HCT116 (cell line): ENCODE measurements at regions not wholly inside any gene's neighbourhood (a gene's known extent, or its start where the extent isn't known, plus 50 kb on each side); places are given as distances from the start of the nearest gene placed in this dataset.

Experiments used
- CEBPB ChIP-seq: IDR thresholded peaks from 2 replicates; pipeline ENCODE4 v1.6.1; 2012; ENCODE audit warnings: low read depth
- EGR1 ChIP-seq: IDR thresholded peaks from 2 replicates; pipeline ENCODE4 v1.6.1; 2012; ENCODE audit warnings: low read depth
- EZH2 ChIP-seq: fragments of 200-600 bp; sonication (generic); IDR thresholded peaks from 2 replicates; pipeline ENCODE4 v1.6.1; 2017; ENCODE audit warnings: antibody characterized with exemption, mixed run types
- EZH2phosphoT487 ChIP-seq: fragments of 200-600 bp; IDR thresholded peaks from 2 replicates; pipeline ENCODE4 v1.6.1; 2018; ENCODE audit warnings: antibody characterized with exemption, borderline replicate concordance
- POLR2A ChIP-seq: IDR thresholded peaks from 2 replicates; pipeline ENCODE4 v1.7.0; 2011; ENCODE audit warnings: borderline replicate concordance; ENCODE audit not compliant: insufficient read depth, insufficient read length; ENCODE audit errors: extremely low read depth
- POLR2AphosphoS5 ChIP-seq: IDR thresholded peaks from 2 replicates; pipeline ENCODE4 v1.6.1; 2011; ENCODE audit warnings: mild to moderate bottlenecking, low read depth, low read length, moderate library complexity
- SIN3A ChIP-seq: IDR thresholded peaks from 2 replicates; pipeline ENCODE4 v1.6.1; 2012; ENCODE audit warnings: low read depth
- SP1 ChIP-seq: IDR thresholded peaks from 2 replicates; pipeline ENCODE4 v1.6.1; 2012; ENCODE audit warnings: low read depth
- TCF7L2 ChIP-seq: IDR thresholded peaks from 2 replicates; pipeline ENCODE4 v1.7.0; 2011; ENCODE audit warnings: borderline replicate concordance, inconsistent platforms; ENCODE audit not compliant: insufficient read depth, insufficient read length; ENCODE audit errors: extremely low read depth
- TF ChIP-seq, protein P1 (sequence below), 3 experiments: fragments of 200-600 bp in 1 of 3; sonication (generic) in 1 of 3; IDR thresholded peaks in 2 of 3; conservative IDR thresholded peaks in 1 of 3; 2 replicates each; pipeline ENCODE4 v1.5.1; 2012 to 2017; ENCODE audit warnings: low read depth in 2 of 3, low read length in 2 of 3, antibody characterized with exemption in 1 of 3, borderline replicate concordance in 1 of 3, control low read depth in 1 of 3, mild to moderate bottlenecking in 1 of 3, mixed read lengths in 1 of 3, mixed run types in 1 of 3, moderate library complexity in 1 of 3; ENCODE audit not compliant: insufficient read depth in 1 of 3
- TF ChIP-seq, protein P2 (sequence below): IDR thresholded peaks from 2 replicates; pipeline ENCODE4 v1.6.1; 2012
- TF ChIP-seq, protein P3 (sequence below): IDR thresholded peaks from 2 replicates; pipeline ENCODE4 v1.6.1; 2011; ENCODE audit warnings: mild to moderate bottlenecking, low read length, moderate library complexity; ENCODE audit not compliant: insufficient replicate concordance; ENCODE audit errors: extremely low read depth
- TF ChIP-seq, protein P4 (sequence below): IDR thresholded peaks from 2 replicates; pipeline ENCODE4 v1.6.1; 2012; ENCODE audit warnings: low read depth

DNA sequence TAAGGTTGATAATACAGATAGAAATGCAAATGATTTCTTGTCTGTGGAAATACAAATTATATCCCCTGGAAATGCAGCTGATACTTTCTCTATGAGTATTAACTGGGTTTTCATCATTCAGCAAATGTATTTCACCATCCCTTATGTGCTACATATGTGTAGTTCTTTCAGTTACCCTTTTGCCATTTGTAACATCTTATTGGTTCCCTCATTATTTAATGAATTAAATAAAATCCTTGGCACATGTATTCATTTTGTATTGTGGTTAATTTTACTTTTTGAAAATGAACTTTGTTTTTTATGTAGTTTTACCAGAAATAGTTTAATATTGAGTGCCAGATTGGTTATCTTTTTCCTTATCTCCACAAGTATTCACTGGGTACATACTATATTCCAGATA is 89.9 kb upstream of the DEPDC1 start:
- TF ChIP-seq TCF7L2 (no peak), EZH2phosphoT487 (no peak), SP1 (no peak), POLR2AphosphoS5 (no peak), POLR2A (no peak), CEBPB (no peak), EGR1 (no peak), SIN3A (no peak), EZH2 (no peak)
- TF ChIP-seq, protein P1, sequence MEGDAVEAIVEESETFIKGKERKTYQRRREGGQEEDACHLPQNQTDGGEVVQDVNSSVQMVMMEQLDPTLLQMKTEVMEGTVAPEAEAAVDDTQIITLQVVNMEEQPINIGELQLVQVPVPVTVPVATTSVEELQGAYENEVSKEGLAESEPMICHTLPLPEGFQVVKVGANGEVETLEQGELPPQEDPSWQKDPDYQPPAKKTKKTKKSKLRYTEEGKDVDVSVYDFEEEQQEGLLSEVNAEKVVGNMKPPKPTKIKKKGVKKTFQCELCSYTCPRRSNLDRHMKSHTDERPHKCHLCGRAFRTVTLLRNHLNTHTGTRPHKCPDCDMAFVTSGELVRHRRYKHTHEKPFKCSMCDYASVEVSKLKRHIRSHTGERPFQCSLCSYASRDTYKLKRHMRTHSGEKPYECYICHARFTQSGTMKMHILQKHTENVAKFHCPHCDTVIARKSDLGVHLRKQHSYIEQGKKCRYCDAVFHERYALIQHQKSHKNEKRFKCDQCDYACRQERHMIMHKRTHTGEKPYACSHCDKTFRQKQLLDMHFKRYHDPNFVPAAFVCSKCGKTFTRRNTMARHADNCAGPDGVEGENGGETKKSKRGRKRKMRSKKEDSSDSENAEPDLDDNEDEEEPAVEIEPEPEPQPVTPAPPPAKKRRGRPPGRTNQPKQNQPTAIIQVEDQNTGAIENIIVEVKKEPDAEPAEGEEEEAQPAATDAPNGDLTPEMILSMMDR (IDR thresholded peaks at IDR 0.05 in 2 of 3, conservative IDR thresholded peaks at IDR 0.05 in 1 of 3; ENCODE audit: borderline replicate concordance in 1 of 3, insufficient read depth in 1 of 3, low read depth in 2 of 3, low read length in 2 of 3): no peak
- TF ChIP-seq, protein P2, sequence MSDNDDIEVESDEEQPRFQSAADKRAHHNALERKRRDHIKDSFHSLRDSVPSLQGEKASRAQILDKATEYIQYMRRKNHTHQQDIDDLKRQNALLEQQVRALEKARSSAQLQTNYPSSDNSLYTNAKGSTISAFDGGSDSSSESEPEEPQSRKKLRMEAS: no peak
- TF ChIP-seq, protein P3, sequence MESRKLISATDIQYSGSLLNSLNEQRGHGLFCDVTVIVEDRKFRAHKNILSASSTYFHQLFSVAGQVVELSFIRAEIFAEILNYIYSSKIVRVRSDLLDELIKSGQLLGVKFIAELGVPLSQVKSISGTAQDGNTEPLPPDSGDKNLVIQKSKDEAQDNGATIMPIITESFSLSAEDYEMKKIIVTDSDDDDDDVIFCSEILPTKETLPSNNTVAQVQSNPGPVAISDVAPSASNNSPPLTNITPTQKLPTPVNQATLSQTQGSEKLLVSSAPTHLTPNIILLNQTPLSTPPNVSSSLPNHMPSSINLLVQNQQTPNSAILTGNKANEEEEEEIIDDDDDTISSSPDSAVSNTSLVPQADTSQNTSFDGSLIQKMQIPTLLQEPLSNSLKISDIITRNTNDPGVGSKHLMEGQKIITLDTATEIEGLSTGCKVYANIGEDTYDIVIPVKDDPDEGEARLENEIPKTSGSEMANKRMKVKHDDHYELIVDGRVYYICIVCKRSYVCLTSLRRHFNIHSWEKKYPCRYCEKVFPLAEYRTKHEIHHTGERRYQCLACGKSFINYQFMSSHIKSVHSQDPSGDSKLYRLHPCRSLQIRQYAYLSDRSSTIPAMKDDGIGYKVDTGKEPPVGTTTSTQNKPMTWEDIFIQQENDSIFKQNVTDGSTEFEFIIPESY: no peak
- TF ChIP-seq, protein P4, sequence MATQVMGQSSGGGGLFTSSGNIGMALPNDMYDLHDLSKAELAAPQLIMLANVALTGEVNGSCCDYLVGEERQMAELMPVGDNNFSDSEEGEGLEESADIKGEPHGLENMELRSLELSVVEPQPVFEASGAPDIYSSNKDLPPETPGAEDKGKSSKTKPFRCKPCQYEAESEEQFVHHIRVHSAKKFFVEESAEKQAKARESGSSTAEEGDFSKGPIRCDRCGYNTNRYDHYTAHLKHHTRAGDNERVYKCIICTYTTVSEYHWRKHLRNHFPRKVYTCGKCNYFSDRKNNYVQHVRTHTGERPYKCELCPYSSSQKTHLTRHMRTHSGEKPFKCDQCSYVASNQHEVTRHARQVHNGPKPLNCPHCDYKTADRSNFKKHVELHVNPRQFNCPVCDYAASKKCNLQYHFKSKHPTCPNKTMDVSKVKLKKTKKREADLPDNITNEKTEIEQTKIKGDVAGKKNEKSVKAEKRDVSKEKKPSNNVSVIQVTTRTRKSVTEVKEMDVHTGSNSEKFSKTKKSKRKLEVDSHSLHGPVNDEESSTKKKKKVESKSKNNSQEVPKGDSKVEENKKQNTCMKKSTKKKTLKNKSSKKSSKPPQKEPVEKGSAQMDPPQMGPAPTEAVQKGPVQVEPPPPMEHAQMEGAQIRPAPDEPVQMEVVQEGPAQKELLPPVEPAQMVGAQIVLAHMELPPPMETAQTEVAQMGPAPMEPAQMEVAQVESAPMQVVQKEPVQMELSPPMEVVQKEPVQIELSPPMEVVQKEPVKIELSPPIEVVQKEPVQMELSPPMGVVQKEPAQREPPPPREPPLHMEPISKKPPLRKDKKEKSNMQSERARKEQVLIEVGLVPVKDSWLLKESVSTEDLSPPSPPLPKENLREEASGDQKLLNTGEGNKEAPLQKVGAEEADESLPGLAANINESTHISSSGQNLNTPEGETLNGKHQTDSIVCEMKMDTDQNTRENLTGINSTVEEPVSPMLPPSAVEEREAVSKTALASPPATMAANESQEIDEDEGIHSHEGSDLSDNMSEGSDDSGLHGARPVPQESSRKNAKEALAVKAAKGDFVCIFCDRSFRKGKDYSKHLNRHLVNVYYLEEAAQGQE: no peak
